K562 (cell line): ENCODE measurements at regions not wholly inside any gene's neighbourhood (a gene's known extent, or its start where the extent isn't known, plus 50 kb on each side); places are given as distances from the start of the nearest gene placed in this dataset.

Experiments used
- ATAC-seq: fragments of 200-7000 bp; cut with Tn5 transposase; 3 replicates; pipeline ENCODE4 v1.9.1; 2020; ENCODE audit warnings: moderate library complexity
- BruUV-seq: library from RNA; stranded (reverse); fragments of 400-500 nt; replicated peaks from 2 replicates; lab custom pipeline; 2021; lab: Mats Ljungman, UMichigan
- CTCF ChIA-PET: fragments of 300-600 bp; formaldehyde crosslinking; extraction: SDS; loops from one replicate; lab custom pipeline; 2021; ENCODE audit warnings: low intra/inter-chr PET ratio; lab: Yijun Ruan, JAX
- POLR2A ChIA-PET: fragments of 300-600, 350-650 bp; sonication (Branson Sonifier 250); formaldehyde crosslinking; extraction: SDS; loops from one replicate; lab custom pipeline; 2021; ENCODE audit warnings: antibody characterized with exemption, inconsistent platforms; lab: Yijun Ruan, JAX
- DNase-seq, 4 experiments: peaks; one replicate each; pipeline versions ENCODE4 v3.0.0 to v3.0.0-alpha.2; 2011 to 2018; ENCODE audit warnings: low spot score in 3 of 4, mixed read lengths in 3 of 4; ENCODE audit errors: extremely low read depth in 1 of 4
- FAIRE-seq: peaks from 2 replicates; lab custom pipeline; 2011; peaks lifted over from hg19 to GRCh38; lab: Jason Lieb, UNC
- H2AFZ ChIP-seq: 2 replicates; pipeline ENCODE4 v1.6.0; 2011; ENCODE audit warnings: low read depth, low read length, control low read depth, inconsistent platforms
- H3K27ac ChIP-seq: fragments of 200-600 bp; 3 replicates; pipeline ENCODE4 v1.8.0; 2011; ENCODE audit warnings: low read depth, mild to moderate bottlenecking, control low read depth, inconsistent platforms, low read length, moderate library complexity, mixed read lengths; ENCODE audit errors: extremely low read depth
- H3K27me3 ChIP-seq, 2 experiments: fragments of 300-600 bp in 1 of 2; 2 replicates in 1 of 2; 3 replicates in 1 of 2; pipeline versions ENCODE4 v1.6.0 to v1.8.0; 2011; ENCODE audit warnings: inconsistent platforms in 2 of 2, low read length in 2 of 2, mild to moderate bottlenecking in 1 of 2, mixed read lengths in 1 of 2, moderate library complexity in 1 of 2; ENCODE audit not compliant: control insufficient read depth in 2 of 2, insufficient read depth in 2 of 2
- H3K36me3 ChIP-seq: fragments of 300-600 bp; 3 replicates; pipeline ENCODE4 v1.8.0; 2011; ENCODE audit warnings: mild to moderate bottlenecking, low read length, inconsistent platforms; ENCODE audit not compliant: control insufficient read depth, insufficient read depth
- H3K4me1 ChIP-seq, 2 experiments: fragments of 200-600 bp in 1 of 2; replicated peaks in 1 of 2; 2 replicates in 1 of 2; 3 replicates in 1 of 2; pipeline versions ENCODE4 v1.5.1 to v1.8.0; 2011; ENCODE audit warnings: inconsistent platforms in 2 of 2, low read length in 2 of 2, mild to moderate bottlenecking in 1 of 2, mixed read lengths in 1 of 2, moderate library complexity in 1 of 2; ENCODE audit not compliant: control insufficient read depth in 2 of 2, insufficient read depth in 2 of 2
- H3K4me2 ChIP-seq: 2 replicates; pipeline ENCODE4 v1.6.1; 2011; ENCODE audit warnings: low read length, control low read depth, inconsistent platforms, mixed read lengths; ENCODE audit not compliant: insufficient read depth
- H3K4me3 ChIP-seq: fragments of 200-600 bp; sonication (generic), shearing (Covaris generic); 2 replicates; pipeline ENCODE4 v1.5.1; 2016; ENCODE audit warnings: control low read depth, inconsistent platforms
- H3K79me2 ChIP-seq: fragments of 200-600 bp; 3 replicates; pipeline ENCODE4 v1.8.0; 2011; ENCODE audit warnings: low read length, inconsistent platforms; ENCODE audit not compliant: control insufficient read depth, insufficient read depth
- H3K9ac ChIP-seq, 2 experiments: 2 replicates each; pipeline versions ENCODE4 v1.6.0 to v1.6.1; 2011; ENCODE audit warnings: low read depth in 2 of 2, low read length in 2 of 2, control low read depth in 1 of 2, inconsistent platforms in 1 of 2, mild to moderate bottlenecking in 1 of 2, mixed read lengths in 1 of 2; ENCODE audit not compliant: insufficient read depth in 1 of 2
- H3K9me1 ChIP-seq: one replicate; pipeline ENCODE4 v1.6.0; 2011; ENCODE audit warnings: inconsistent platforms, mild to moderate bottlenecking, low read length, moderate library complexity; ENCODE audit not compliant: control insufficient read depth, insufficient read depth
- H3K9me3 ChIP-seq: replicated peaks from 2 replicates; pipeline ENCODE4 v1.5.1; 2011; ENCODE audit warnings: low read depth, low read length, inconsistent platforms; ENCODE audit not compliant: control insufficient read depth, insufficient read depth
- H4K20me1 ChIP-seq: replicated peaks from 2 replicates; pipeline ENCODE4 v1.6.1; 2011; ENCODE audit warnings: low read length, inconsistent platforms, mixed read lengths; ENCODE audit not compliant: control insufficient read depth, insufficient read depth
- ATF6 ChIP-seq: sonication (generic); formaldehyde crosslinking; IDR thresholded peaks from 2 replicates; pipeline ENCODE4 v1.4.0; 2020; ENCODE audit warnings: mild to moderate bottlenecking, missing genetic modification reagents
- BRD9 ChIP-seq: fragments of 450-650 bp; IDR thresholded peaks from 2 replicates; pipeline ENCODE4 v1.6.1; 2018; ENCODE audit warnings: low read depth; ENCODE audit not compliant: partially characterized antibody
- HDAC1 ChIP-seq, 2 experiments: fragments of 450-650 bp; IDR thresholded peaks; 2 replicates each; pipeline ENCODE4 v1.6.1; 2016 to 2017; ENCODE audit warnings: inconsistent platforms in 1 of 2, mild to moderate bottlenecking in 1 of 2, moderate library complexity in 1 of 2
- KAT7 ChIP-seq: sonication (generic); formaldehyde crosslinking; IDR thresholded peaks from 2 replicates; pipeline ENCODE4 v1.8.0; 2022; ENCODE audit warnings: missing genetic modification reagents, mild to moderate bottlenecking, borderline replicate concordance
- MTA1 ChIP-seq: fragments of 450-650 bp; IDR thresholded peaks from 2 replicates; pipeline ENCODE4 v1.6.1; 2017; ENCODE audit warnings: borderline replicate concordance
- NFRKB ChIP-seq: fragments of 450-650 bp; IDR thresholded peaks from 2 replicates; pipeline ENCODE4 v1.6.1; 2016; ENCODE audit warnings: low read depth
- PTBP1 ChIP-seq: fragments of 200-400 bp; formaldehyde crosslinking; IDR thresholded peaks from 2 replicates; pipeline ENCODE4 v1.6.1; 2017; ENCODE audit warnings: low read depth, low read length
- RFX1 ChIP-seq: fragments of 450-650 bp; IDR thresholded peaks from 2 replicates; pipeline ENCODE4 v1.6.1; 2016; ENCODE audit warnings: mild to moderate bottlenecking, moderate library complexity
- SETDB1 ChIP-seq: IDR thresholded peaks from one replicate; pipeline ENCODE4 v1.6.1; 2012; ENCODE audit warnings: low read length, control low read depth, inconsistent platforms
- SUPT5H ChIP-seq: fragments of 450-650 bp; IDR thresholded peaks from 2 replicates; pipeline ENCODE4 v1.6.1; 2016
- TOE1 ChIP-seq, 2 experiments: fragments of 450-650 bp in 1 of 2; sonication (generic) in 1 of 2; formaldehyde crosslinking in 1 of 2; IDR thresholded peaks; 2 replicates each; pipeline versions ENCODE4 v1.7.1 to v1.8.0; 2016 to 2022; ENCODE audit warnings: borderline replicate concordance in 2 of 2, mild to moderate bottlenecking in 2 of 2, antibody characterized with exemption in 1 of 2, inconsistent platforms in 1 of 2, low read depth in 1 of 2, missing genetic modification reagents in 1 of 2, moderate library complexity in 1 of 2
- ZNF668 ChIP-seq: fragments of 250-450 bp; sonication (Bioruptor Pico); IDR thresholded peaks from 2 replicates; pipeline ENCODE4 v1.8.0; 2022; ENCODE audit warnings: mild to moderate bottlenecking, inconsistent platforms
- WGBS: fragments of 100-300 bp; shearing (Covaris generic); methylation state at CpG from one replicate; pipeline ENCODE4 v1.1.6; 2016; ENCODE audit warnings: low coverage, mixed read lengths; ENCODE audit not compliant: insufficient coverage; ENCODE audit errors: missing lambda C conversion rate; 5-methylcytosine and 5-hydroxymethylcytosine counted together
- in situ Hi-C: fragments of 300-500 bp; cut with MboI; formaldehyde crosslinking; loops from 4 replicates; pipeline ENCODE4 v1.15.0; 2018; ENCODE audit warnings: inconsistent platforms, mixed read lengths
- intact Hi-C: fragments of 100-400 bp; cut with micrococcal nuclease; formaldehyde crosslinking; loops from 2 replicates; pipeline ENCODE4 v1.14.2; 2022
- TF ChIP-seq, protein P1 (sequence below): fragments of 250-450 bp; sonication (Bioruptor Pico); IDR thresholded peaks from 2 replicates; pipeline ENCODE4 v1.5.0; 2021; ENCODE audit warnings: mild to moderate bottlenecking, borderline replicate concordance
- TF ChIP-seq, protein P2 (sequence below): fragments of 450-650 bp; formaldehyde crosslinking; IDR thresholded peaks from 2 replicates; pipeline ENCODE4 v1.4.0; 2020; ENCODE audit warnings: mild to moderate bottlenecking
- TF ChIP-seq, protein P3 (sequence below): sonication (generic); formaldehyde crosslinking; IDR thresholded peaks from 2 replicates; pipeline ENCODE4 v1.8.1; 2023; ENCODE audit warnings: mild to moderate bottlenecking, missing genetic modification reagents

DNA sequence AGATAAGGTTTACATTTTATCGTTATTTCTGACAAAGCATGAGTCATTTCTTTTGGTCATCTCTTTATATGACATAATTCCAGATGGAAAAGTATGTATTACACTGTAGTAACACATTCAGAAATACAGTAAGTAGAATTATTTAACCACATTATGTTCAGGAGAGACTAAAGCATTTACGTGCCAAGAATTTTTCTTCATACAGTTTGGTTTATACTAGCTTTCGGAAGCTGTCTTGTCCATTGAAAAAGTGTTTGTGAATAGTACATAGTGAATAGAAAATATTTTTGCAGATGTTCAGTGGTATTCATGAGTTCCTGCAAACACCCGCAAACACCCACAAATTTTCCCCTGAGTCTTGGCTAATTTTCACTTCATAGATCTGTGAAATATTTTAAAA, 1033.0 kb upstream of the INTU start (continued):
- TF ChIP-seq, protein P1, sequence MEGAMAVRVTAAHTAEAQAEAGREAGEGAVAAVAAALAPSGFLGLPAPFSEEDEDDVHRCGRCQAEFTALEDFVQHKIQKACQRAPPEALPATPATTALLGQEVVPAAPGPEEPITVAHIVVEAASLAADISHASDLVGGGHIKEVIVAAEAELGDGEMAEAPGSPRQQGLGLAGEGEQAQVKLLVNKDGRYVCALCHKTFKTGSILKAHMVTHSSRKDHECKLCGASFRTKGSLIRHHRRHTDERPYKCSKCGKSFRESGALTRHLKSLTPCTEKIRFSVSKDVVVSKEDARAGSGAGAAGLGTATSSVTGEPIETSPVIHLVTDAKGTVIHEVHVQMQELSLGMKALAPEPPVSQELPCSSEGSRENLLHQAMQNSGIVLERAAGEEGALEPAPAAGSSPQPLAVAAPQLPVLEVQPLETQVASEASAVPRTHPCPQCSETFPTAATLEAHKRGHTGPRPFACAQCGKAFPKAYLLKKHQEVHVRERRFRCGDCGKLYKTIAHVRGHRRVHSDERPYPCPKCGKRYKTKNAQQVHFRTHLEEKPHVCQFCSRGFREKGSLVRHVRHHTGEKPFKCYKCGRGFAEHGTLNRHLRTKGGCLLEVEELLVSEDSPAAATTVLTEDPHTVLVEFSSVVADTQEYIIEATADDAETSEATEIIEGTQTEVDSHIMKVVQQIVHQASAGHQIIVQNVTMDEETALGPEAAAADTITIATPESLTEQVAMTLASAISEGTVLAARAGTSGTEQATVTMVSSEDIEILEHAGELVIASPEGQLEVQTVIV (CRISPR knock-in tag) = no peak
- TF ChIP-seq HDAC1 (IDR thresholded peaks at IDR 0.05) (no peak), ATF6 (CRISPR knock-in tag) (no peak)
- TF ChIP-seq, protein P2, sequence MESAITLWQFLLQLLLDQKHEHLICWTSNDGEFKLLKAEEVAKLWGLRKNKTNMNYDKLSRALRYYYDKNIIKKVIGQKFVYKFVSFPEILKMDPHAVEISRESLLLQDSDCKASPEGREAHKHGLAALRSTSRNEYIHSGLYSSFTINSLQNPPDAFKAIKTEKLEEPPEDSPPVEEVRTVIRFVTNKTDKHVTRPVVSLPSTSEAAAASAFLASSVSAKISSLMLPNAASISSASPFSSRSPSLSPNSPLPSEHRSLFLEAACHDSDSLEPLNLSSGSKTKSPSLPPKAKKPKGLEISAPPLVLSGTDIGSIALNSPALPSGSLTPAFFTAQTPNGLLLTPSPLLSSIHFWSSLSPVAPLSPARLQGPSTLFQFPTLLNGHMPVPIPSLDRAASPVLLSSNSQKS = no peak
- TF ChIP-seq, all 486 proteins: peak for 0

DNA sequence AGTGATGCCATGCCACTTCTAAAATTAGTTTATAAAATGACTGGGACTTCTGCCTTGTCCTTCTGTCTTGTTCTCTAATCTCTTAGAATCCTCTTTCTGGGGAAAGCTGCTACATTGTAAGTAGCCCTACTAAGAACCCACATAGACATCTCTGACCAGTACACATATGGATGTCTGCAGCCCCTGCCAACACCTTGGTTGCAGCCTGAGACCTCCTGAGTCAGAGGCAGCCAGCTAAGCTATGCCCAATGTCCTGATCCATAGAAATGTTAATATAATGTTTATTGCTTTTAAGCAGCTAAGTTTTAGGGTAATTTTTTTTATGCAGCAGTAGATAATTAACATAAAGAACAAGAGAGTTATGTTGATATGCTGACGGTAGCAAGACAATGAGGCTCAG, 1029.5 kb upstream of the INTU start:
- 63% methylated on average over 1 of the region's 1 CpG for WGBS
- no peaks in the 10 kb centered on the region for H3K4me1 ChIP-seq
- no peaks in the 10 kb centered on the region for H3K27me3 ChIP-seq
- no peaks in the 10 kb centered on the region for H3K9me1 ChIP-seq
- in situ Hi-C loops (no loop called here), intact Hi-C loops (no loop called here)
- no peak overlapping the region for H3K4me3 ChIP-seq
- ChIA-PET CTCF (interaction anchor here (1.8 kb wide), 1 partner anchor 1290 kb away, joined by 6 read pairs; no protein-coding TSS in a partner anchor), POLR2A (no interaction called here)
- H3K9ac ChIP-seq = no peak overlapping the region
- no peak overlapping the region for H3K4me2 ChIP-seq
- H3K36me3 ChIP-seq = peaks cover 19% of the 10 kb centered on the region; the same call in 2 of the 3 replicates
- no peak for ATAC-seq
- H3K9me3 ChIP-seq = no peaks in the 10 kb centered on the region
- no peaks in the 10 kb centered on the region for H4K20me1 ChIP-seq
- peaks cover 73% of the 10 kb centered on the region for H3K79me2 ChIP-seq
- H2AFZ ChIP-seq = no peak overlapping the region
- no peak for DNase-seq
- no peak overlapping the region for H3K27ac ChIP-seq
- no peak for FAIRE-seq
- BruUV-seq = no TSS peak
- TF ChIP-seq, protein P3, sequence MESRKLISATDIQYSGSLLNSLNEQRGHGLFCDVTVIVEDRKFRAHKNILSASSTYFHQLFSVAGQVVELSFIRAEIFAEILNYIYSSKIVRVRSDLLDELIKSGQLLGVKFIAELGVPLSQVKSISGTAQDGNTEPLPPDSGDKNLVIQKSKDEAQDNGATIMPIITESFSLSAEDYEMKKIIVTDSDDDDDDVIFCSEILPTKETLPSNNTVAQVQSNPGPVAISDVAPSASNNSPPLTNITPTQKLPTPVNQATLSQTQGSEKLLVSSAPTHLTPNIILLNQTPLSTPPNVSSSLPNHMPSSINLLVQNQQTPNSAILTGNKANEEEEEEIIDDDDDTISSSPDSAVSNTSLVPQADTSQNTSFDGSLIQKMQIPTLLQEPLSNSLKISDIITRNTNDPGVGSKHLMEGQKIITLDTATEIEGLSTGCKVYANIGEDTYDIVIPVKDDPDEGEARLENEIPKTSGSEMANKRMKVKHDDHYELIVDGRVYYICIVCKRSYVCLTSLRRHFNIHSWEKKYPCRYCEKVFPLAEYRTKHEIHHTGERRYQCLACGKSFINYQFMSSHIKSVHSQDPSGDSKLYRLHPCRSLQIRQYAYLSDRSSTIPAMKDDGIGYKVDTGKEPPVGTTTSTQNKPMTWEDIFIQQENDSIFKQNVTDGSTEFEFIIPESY (CRISPR knock-in tag) = no peak
- no peak for TF ChIP-seq SUPT5H
- TF ChIP-seq NFRKB = no peak
- no peak for TF ChIP-seq TOE1 (IDR thresholded peaks at IDR 0.05; ENCODE audit: borderline replicate concordance)
- TF ChIP-seq TOE1 (CRISPR knock-in tag; IDR thresholded peaks at IDR 0.05; ENCODE audit: borderline replicate concordance, low read depth) = no peak
- TF ChIP-seq BRD9 = no peak
- TF ChIP-seq ZNF668 (CRISPR knock-in tag) = no peak
- TF ChIP-seq KAT7 = no peak
- TF ChIP-seq MTA1 = no peak
- no peak for TF ChIP-seq SETDB1
- no peak for TF ChIP-seq RFX1
- TF ChIP-seq PTBP1 = no peak
